PC-3 (cell line): ENCODE measurements at regions not wholly inside any gene's neighbourhood (a gene's known extent, or its start where the extent isn't known, plus 50 kb on each side); places are given as distances from the start of the nearest gene placed in this dataset.

Experiments used
- EZH2 ChIP-seq: fragments of 300-600 bp; sonication (generic); IDR thresholded peaks from one replicate; pipeline ENCODE4 v1.6.1; 2017; ENCODE audit warnings: antibody characterized with exemption, mild to moderate bottlenecking, low read length; ENCODE audit not compliant: unreplicated experiment
- EZH2phosphoT487 ChIP-seq: fragments of 300-600 bp; sonication (generic); IDR thresholded peaks from 2 replicates; pipeline ENCODE4 v1.6.1; 2018; ENCODE audit warnings: mild to moderate bottlenecking, antibody characterized with exemption, low read length, borderline replicate concordance
- TF ChIP-seq, protein P1 (sequence below): fragments of 300-600 bp; sonication (generic); conservative IDR thresholded peaks from 2 replicates; pipeline ENCODE4 v1.5.1; 2017; ENCODE audit warnings: antibody characterized with exemption, low read depth, mild to moderate bottlenecking, low read length

DNA sequence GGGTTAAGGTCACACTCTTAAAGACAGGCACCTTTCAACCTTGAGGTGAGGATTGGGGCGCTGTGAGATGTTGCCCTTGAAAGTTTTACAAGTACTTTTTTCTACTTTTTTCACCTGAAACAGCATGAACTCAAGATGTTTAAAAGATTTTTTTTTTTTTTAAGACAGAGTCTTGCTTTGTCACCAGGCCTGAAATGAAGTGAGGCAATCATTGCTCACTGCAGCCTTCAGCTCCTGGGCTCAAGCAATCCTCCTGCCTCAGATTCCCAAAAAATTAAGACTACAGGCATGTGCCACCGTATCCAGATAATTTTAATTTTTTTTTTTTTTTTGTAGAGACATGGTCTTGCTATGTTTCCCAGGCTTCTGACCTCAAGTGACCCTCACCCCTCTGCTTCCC lies 243.9 kb downstream of the DIO2 start:
- TF ChIP-seq EZH2phosphoT487 (no peak), EZH2 (no peak)
- TF ChIP-seq, protein P1, sequence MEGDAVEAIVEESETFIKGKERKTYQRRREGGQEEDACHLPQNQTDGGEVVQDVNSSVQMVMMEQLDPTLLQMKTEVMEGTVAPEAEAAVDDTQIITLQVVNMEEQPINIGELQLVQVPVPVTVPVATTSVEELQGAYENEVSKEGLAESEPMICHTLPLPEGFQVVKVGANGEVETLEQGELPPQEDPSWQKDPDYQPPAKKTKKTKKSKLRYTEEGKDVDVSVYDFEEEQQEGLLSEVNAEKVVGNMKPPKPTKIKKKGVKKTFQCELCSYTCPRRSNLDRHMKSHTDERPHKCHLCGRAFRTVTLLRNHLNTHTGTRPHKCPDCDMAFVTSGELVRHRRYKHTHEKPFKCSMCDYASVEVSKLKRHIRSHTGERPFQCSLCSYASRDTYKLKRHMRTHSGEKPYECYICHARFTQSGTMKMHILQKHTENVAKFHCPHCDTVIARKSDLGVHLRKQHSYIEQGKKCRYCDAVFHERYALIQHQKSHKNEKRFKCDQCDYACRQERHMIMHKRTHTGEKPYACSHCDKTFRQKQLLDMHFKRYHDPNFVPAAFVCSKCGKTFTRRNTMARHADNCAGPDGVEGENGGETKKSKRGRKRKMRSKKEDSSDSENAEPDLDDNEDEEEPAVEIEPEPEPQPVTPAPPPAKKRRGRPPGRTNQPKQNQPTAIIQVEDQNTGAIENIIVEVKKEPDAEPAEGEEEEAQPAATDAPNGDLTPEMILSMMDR, result no peak
